GM21447 (cell line): ENCODE measurements at regions not wholly inside any gene's neighbourhood (a gene's known extent, or its start where the extent isn't known, plus 50 kb on each side); places are given as distances from the start of the nearest gene placed in this dataset.

ENCODE experiments used
- ATAC-seq: cut with Tn5 transposase; IDR thresholded peaks from one replicate; pipeline ENCODE4 v1.9.1; 2021; ENCODE audit not compliant: unreplicated experiment

- no peak for ATAC-seq
These were observed 84.5 kb upstream of the ARHGAP28 start for GRCh38 chr18:6644836-6645627.

- no peak for ATAC-seq
These were observed 82.7 kb upstream of the ARHGAP28 start for GRCh38 chr18:6646801-6647200.

GRCh38 chr18:6648581-6648980 lies 80.9 kb upstream of the ARHGAP28 start:
- ATAC-seq: no peak

GRCh38 chr18:6649421-6650126 lies 79.9 kb upstream of the ARHGAP28 start:
- no peak for ATAC-seq

GRCh38 chr18:6650127-6650507 lies 79.4 kb upstream of the ARHGAP28 start:
- ATAC-seq: no peak

GRCh38 chr18:6650747-6651146 lies 78.8 kb upstream of the ARHGAP28 start:
- ATAC-seq: no peak

- no peak for ATAC-seq
These were observed 77.4 kb upstream of the ARHGAP28 start for GRCh38 chr18:6652098-6652497.

GRCh38 chr18:6653880-6654279 lies 75.6 kb upstream of the ARHGAP28 start:
- ATAC-seq: no peak

GRCh38 chr18:6659963-6660725 lies 69.4 kb upstream of the ARHGAP28 start:
- ATAC-seq: no peak

GRCh38 chr18:6661692-6662415 lies 67.7 kb upstream of the ARHGAP28 start:
- no peak for ATAC-seq

- ATAC-seq: no peak
These were observed 63.4 kb upstream of the ARHGAP28 start for GRCh38 chr18:6666012-6666685.

GRCh38 chr18:6668836-6669235 lies 60.7 kb upstream of the ARHGAP28 start:
- no peak for ATAC-seq

- no peak for ATAC-seq
These were observed 56.7 kb upstream of the ARHGAP28 start for GRCh38 chr18:6672821-6673308.

GRCh38 chr18:6677086-6677485 lies 52.4 kb upstream of the ARHGAP28 start:
- ATAC-seq: no peak

GRCh38 chr18:6679201-6679600 lies 50.3 kb upstream of the ARHGAP28 start:
- ATAC-seq: no peak
